OCI-LY1 (cell line): ENCODE measurements at regions not wholly inside any gene's neighbourhood (a gene's known extent, or its start where the extent isn't known, plus 50 kb on each side); places are given as distances from the start of the nearest gene placed in this dataset.

ENCODE experiments used
- EZH2 ChIP-seq: fragments of 200-600 bp; sonication (generic), shearing (Covaris generic); IDR thresholded peaks from 2 replicates; pipeline ENCODE4 v1.8.0; 2017; ENCODE audit warnings: borderline replicate concordance, mixed run types, mild to moderate bottlenecking, antibody characterized with exemption, low read length, moderate library complexity, mixed read lengths
- TF ChIP-seq, protein P1 (sequence below): fragments of 200-600 bp; sonication (generic), shearing (Covaris generic); IDR thresholded peaks from 2 replicates; pipeline ENCODE4 v1.5.1; 2017; ENCODE audit warnings: mild to moderate bottlenecking, antibody characterized with exemption, low read length, moderate library complexity, mixed read lengths

DNA sequence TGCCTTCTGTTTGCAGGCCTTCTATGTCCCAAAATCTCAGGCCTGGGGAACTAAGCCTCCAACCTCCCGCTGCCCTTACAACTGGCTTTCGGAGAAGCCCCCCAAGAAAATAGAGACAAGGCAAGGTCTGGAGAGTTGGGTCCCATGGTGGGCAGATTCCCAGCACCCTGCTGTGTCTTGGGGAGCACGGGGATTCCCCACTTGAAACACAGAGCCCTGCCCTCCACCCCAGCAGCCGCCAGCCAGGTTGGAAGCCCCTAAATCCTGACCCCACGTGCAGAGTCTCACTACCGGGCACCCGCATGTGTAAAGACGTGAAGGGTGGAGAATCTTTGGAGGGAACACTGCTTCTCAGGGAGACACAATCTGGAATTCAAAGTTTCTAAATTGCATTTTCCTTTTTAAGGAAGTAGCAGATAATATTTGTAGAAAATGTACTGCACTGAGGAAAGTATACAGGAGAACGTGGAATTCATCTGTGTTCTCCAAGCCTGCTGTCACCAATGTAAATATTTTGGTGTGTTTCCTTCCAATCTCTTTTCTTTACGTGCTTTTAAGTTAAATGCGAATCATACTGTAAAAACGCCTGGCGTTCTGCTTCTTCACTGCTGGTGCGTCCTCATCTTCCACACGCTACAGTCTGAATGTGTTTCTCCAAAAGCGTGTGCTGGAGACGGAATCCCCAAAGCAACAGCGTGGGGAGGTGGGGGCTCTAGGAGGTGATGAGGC, 220.9 kb downstream of the BRD1 start:
- TF ChIP-seq, protein P1, sequence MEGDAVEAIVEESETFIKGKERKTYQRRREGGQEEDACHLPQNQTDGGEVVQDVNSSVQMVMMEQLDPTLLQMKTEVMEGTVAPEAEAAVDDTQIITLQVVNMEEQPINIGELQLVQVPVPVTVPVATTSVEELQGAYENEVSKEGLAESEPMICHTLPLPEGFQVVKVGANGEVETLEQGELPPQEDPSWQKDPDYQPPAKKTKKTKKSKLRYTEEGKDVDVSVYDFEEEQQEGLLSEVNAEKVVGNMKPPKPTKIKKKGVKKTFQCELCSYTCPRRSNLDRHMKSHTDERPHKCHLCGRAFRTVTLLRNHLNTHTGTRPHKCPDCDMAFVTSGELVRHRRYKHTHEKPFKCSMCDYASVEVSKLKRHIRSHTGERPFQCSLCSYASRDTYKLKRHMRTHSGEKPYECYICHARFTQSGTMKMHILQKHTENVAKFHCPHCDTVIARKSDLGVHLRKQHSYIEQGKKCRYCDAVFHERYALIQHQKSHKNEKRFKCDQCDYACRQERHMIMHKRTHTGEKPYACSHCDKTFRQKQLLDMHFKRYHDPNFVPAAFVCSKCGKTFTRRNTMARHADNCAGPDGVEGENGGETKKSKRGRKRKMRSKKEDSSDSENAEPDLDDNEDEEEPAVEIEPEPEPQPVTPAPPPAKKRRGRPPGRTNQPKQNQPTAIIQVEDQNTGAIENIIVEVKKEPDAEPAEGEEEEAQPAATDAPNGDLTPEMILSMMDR: no peak
- no peak for TF ChIP-seq EZH2
